Panc1 (cell line): ENCODE measurements at regions not wholly inside any gene's neighbourhood (a gene's known extent, or its start where the extent isn't known, plus 50 kb on each side); places are given as distances from the start of the nearest gene placed in this dataset.

Experiments used
- ATAC-seq: fragments of 200-7000 bp; cut with Tn5 transposase; 2 replicates; pipeline ENCODE4 v1.9.1; 2020; ENCODE audit warnings: mild to moderate bottlenecking, moderate library complexity
- BruUV-seq: library from RNA; stranded (reverse); fragments of 400-500 nt; replicated peaks from 2 replicates; lab custom pipeline; 2021; lab: Mats Ljungman, UMichigan
- CTCF ChIA-PET: fragments of 300-600 bp; sonication (Branson Sonifier 250); formaldehyde crosslinking; loops from one replicate; lab custom pipeline; 2022; ENCODE audit warnings: antibody characterized with exemption; lab: Charles Lee
- POLR2A ChIA-PET: fragments of 300-600 bp; sonication (Branson Sonifier 250); formaldehyde crosslinking; loops from one replicate; lab custom pipeline; 2022; ENCODE audit warnings: antibody characterized with exemption; lab: Charles Lee
- DNase-seq: peaks from one replicate; pipeline ENCODE4 v3.0.0-alpha.2; 2010; ENCODE audit warnings: low read depth, low spot score
- H3K27ac ChIP-seq: 2 replicates; pipeline ENCODE4 v1.5.1; 2011; ENCODE audit warnings: mild to moderate bottlenecking, low read length, inconsistent platforms
- H3K27me3 ChIP-seq: fragments of 200-500 bp; sonication (Bioruptor generic); 2 replicates; pipeline ENCODE4 v1.6.0; 2014; ENCODE audit warnings: low read length, inconsistent platforms; ENCODE audit not compliant: control insufficient read depth, insufficient read depth
- H3K36me3 ChIP-seq: fragments of 200-500 bp; sonication (Bioruptor generic); 2 replicates; pipeline ENCODE4 v1.5.1; 2014; ENCODE audit warnings: inconsistent platforms, mild to moderate bottlenecking, low read length, moderate library complexity; ENCODE audit not compliant: control insufficient read depth, insufficient read depth
- H3K4me1 ChIP-seq: 2 replicates; pipeline ENCODE4 v1.5.1; 2011; ENCODE audit warnings: inconsistent platforms, mild to moderate bottlenecking, low read length, moderate library complexity; ENCODE audit not compliant: control insufficient read depth, insufficient read depth
- H3K4me3 ChIP-seq, 2 experiments: 2 replicates each; pipeline ENCODE4 v1.5.1; 2011 to 2012; ENCODE audit warnings: low read depth in 2 of 2, low read length in 2 of 2, mild to moderate bottlenecking in 2 of 2, inconsistent platforms in 1 of 2, moderate library complexity in 1 of 2
- H3K9me3 ChIP-seq: fragments of 200-500 bp; sonication (Bioruptor generic); 2 replicates; pipeline ENCODE4 v1.5.1; 2014; ENCODE audit warnings: low read depth, mild to moderate bottlenecking, inconsistent platforms, low read length, moderate library complexity; ENCODE audit not compliant: control insufficient read depth, insufficient read depth
- POLR2AphosphoS5 ChIP-seq: IDR thresholded peaks from 2 replicates; pipeline ENCODE4 v1.6.1; 2012; ENCODE audit warnings: mild to moderate bottlenecking, low read depth, low read length, moderate library complexity
- SIN3A ChIP-seq: IDR thresholded peaks from 2 replicates; pipeline ENCODE4 v1.6.1; 2012; ENCODE audit warnings: low read depth, mild to moderate bottlenecking, low read length, moderate library complexity, borderline replicate concordance; ENCODE audit not compliant: insufficient read depth
- TCF7L2 ChIP-seq: IDR thresholded peaks from 2 replicates; pipeline ENCODE4 v1.6.1; 2011; ENCODE audit warnings: mild to moderate bottlenecking, low read depth, low read length, inconsistent platforms
- in situ Hi-C: cut with HindIII; loops from 2 replicates; pipeline ENCODE4 v1.10.0; 2016; ENCODE audit warnings: low sequenced_read_pairs, low pct_unique_long_range_greater_than_20kb
- intact Hi-C: fragments of 100-400 bp; cut with micrococcal nuclease; formaldehyde crosslinking; loops from one replicate; pipeline ENCODE4 v1.10.0; 2022; ENCODE audit not compliant: unreplicated experiment
- TF ChIP-seq, protein P1 (sequence below), 2 experiments: IDR thresholded peaks; 2 replicates each; pipeline ENCODE4 v1.6.1; 2011 to 2012; ENCODE audit warnings: low read depth in 2 of 2, control low read depth in 1 of 2, low read length in 1 of 2, mild to moderate bottlenecking in 1 of 2, moderate library complexity in 1 of 2; ENCODE audit not compliant: insufficient read depth in 1 of 2
- TF ChIP-seq, protein P2 (sequence below): fragments of 450-650 bp; IDR thresholded peaks from 2 replicates; pipeline ENCODE4 v1.5.1; 2017; ENCODE audit warnings: mild to moderate bottlenecking

DNA sequence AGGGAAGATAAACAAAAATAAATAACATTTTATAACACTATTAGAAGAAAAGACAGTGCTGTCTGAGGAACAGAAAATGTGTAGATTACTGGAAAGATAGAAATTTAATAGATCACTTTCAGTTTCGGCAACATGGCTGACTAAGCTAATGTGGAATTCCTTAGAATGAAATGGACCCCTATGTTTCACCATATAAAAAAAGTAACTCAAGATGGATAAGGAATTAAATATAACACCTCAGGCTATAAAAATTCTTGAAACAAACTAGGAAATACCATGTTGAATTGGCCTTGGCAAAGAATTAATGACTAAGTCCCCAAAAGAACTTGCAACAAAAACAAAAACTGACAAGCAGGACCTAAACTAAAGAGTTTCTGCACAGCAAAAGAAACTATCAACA is 558.3 kb downstream of the CHSY3 start:
- no peaks in the 10 kb centered on the region for H3K9me3 ChIP-seq
- no peaks in the 10 kb centered on the region; the same call in 1 of the 2 replicates for H3K36me3 ChIP-seq
- ATAC-seq (no peak), DNase-seq (no peak)
- TF ChIP-seq SIN3A (no peak), TCF7L2 (no peak), POLR2AphosphoS5 (no peak)
- TF ChIP-seq, protein P1, sequence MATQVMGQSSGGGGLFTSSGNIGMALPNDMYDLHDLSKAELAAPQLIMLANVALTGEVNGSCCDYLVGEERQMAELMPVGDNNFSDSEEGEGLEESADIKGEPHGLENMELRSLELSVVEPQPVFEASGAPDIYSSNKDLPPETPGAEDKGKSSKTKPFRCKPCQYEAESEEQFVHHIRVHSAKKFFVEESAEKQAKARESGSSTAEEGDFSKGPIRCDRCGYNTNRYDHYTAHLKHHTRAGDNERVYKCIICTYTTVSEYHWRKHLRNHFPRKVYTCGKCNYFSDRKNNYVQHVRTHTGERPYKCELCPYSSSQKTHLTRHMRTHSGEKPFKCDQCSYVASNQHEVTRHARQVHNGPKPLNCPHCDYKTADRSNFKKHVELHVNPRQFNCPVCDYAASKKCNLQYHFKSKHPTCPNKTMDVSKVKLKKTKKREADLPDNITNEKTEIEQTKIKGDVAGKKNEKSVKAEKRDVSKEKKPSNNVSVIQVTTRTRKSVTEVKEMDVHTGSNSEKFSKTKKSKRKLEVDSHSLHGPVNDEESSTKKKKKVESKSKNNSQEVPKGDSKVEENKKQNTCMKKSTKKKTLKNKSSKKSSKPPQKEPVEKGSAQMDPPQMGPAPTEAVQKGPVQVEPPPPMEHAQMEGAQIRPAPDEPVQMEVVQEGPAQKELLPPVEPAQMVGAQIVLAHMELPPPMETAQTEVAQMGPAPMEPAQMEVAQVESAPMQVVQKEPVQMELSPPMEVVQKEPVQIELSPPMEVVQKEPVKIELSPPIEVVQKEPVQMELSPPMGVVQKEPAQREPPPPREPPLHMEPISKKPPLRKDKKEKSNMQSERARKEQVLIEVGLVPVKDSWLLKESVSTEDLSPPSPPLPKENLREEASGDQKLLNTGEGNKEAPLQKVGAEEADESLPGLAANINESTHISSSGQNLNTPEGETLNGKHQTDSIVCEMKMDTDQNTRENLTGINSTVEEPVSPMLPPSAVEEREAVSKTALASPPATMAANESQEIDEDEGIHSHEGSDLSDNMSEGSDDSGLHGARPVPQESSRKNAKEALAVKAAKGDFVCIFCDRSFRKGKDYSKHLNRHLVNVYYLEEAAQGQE (IDR thresholded peaks at IDR 0.05; ENCODE audit: insufficient read depth in 1 of 2, low read depth in 2 of 2, low read length in 1 of 2): no peak
- TF ChIP-seq, protein P2, sequence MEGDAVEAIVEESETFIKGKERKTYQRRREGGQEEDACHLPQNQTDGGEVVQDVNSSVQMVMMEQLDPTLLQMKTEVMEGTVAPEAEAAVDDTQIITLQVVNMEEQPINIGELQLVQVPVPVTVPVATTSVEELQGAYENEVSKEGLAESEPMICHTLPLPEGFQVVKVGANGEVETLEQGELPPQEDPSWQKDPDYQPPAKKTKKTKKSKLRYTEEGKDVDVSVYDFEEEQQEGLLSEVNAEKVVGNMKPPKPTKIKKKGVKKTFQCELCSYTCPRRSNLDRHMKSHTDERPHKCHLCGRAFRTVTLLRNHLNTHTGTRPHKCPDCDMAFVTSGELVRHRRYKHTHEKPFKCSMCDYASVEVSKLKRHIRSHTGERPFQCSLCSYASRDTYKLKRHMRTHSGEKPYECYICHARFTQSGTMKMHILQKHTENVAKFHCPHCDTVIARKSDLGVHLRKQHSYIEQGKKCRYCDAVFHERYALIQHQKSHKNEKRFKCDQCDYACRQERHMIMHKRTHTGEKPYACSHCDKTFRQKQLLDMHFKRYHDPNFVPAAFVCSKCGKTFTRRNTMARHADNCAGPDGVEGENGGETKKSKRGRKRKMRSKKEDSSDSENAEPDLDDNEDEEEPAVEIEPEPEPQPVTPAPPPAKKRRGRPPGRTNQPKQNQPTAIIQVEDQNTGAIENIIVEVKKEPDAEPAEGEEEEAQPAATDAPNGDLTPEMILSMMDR: no peak
- ChIA-PET CTCF (no interaction called here), POLR2A (no interaction called here)
- H3K27me3 ChIP-seq: no peaks in the 10 kb centered on the region
- H3K4me1 ChIP-seq: no peaks in the 10 kb centered on the region
- in situ Hi-C loops: no loop called here
- BruUV-seq: no TSS peak
- no peak overlapping the region for H3K4me3 ChIP-seq
- no peak overlapping the region for H3K27ac ChIP-seq
- intact Hi-C loops: no loop called here

DNA sequence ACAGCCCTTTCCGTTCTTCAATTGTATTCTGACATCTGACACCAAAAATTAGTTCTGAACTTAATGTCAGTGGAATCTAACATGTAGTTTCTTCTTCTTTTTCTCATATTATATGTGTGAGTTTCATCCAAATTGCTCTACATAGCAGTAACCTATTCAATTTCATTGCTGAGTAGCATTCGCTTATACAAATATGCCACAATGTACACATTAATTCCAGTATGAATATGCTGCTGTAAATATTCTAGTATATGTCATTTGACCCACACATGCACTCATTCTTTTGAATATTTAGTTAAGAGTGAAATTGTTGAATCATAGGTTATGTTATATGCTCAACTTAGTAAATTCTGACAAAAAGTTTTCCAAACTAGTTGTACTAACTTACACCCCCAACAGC is 550.9 kb downstream of the CHSY3 start:
- ChIA-PET POLR2A (no interaction called here), CTCF (no interaction called here)
- no peak overlapping the region for H3K4me3 ChIP-seq
- DNase-seq (no peak), ATAC-seq (no peak)
- in situ Hi-C loops: no loop called here
- H3K27ac ChIP-seq: no peak overlapping the region
- intact Hi-C loops: no loop called here
- H3K36me3 ChIP-seq: no peaks in the 10 kb centered on the region; the same call in 1 of the 2 replicates
- BruUV-seq: no TSS peak
- no peaks in the 10 kb centered on the region for H3K9me3 ChIP-seq
- H3K27me3 ChIP-seq: no peaks in the 10 kb centered on the region
- TF ChIP-seq, protein P2: no peak
- TF ChIP-seq, protein P1 (IDR thresholded peaks at IDR 0.05; ENCODE audit: insufficient read depth in 1 of 2, low read depth in 2 of 2, low read length in 1 of 2): no peak
- TF ChIP-seq SIN3A (no peak), TCF7L2 (no peak), POLR2AphosphoS5 (no peak)
- H3K4me1 ChIP-seq: no peaks in the 10 kb centered on the region
